ENCODE measurements at regions not wholly inside any gene's neighbourhood (a gene's known extent, or its start where the extent isn't known, plus 50 kb on each side); places are given as distances from the start of the nearest gene placed in this dataset.

DNA sequence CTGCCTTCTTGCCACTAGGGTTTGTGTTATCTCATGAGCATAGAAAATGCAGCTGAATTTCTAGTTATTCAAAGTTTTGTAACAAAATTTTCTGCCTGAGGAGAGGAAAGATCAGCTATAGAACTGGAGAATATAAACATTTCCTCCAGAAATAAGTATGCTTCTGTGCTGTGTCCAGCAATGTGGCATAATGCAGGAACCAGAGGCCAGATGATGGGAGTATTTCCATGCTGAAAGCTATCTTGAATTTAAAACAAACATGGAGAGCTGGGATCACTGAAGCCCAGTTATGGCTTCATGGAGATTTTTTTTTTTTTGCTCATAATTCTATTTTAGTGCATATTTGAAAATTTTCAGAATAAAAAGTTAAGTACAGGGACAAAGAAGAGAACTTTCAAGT, 608.2 kb downstream of the SOX6 start:
- TF ChIP-seq POLR2A (IDR thresholded peaks at IDR 0.05) = no peak
- no peak for TF ChIP-seq EP300 (IDR thresholded peaks at IDR 0.05; ENCODE audit: low read depth)
